Rectal smooth muscle tissue (tissue), 1 donor: ENCODE measurements at regions not wholly inside any gene's neighbourhood (a gene's known extent, or its start where the extent isn't known, plus 50 kb on each side); places are given as distances from the start of the nearest gene placed in this dataset.
"Not testable (repeated sequence)": the region's sequence is repeated elsewhere in the genome, so short reads cannot be mapped to it uniquely, and the experiment has no call there.

Experiments used
- H3K27ac ChIP-seq: one replicate; pipeline ENCODE4 v1.7.0; 2013; ENCODE audit warnings: low read depth, low read length, inconsistent platforms
- H3K27me3 ChIP-seq: one replicate; pipeline ENCODE4 v1.7.0; 2013; ENCODE audit warnings: low read length; ENCODE audit not compliant: control insufficient read depth, insufficient read depth
- H3K36me3 ChIP-seq: one replicate; pipeline ENCODE4 v1.7.0; 2013; ENCODE audit warnings: low read length; ENCODE audit not compliant: control insufficient read depth, insufficient read depth
- H3K4me1 ChIP-seq: one replicate; pipeline ENCODE4 v1.7.0; 2013; ENCODE audit warnings: low read length; ENCODE audit not compliant: control insufficient read depth, insufficient read depth
- H3K4me3 ChIP-seq: one replicate; pipeline ENCODE4 v1.7.0; 2013; ENCODE audit warnings: low read length
- H3K9ac ChIP-seq: one replicate; pipeline ENCODE4 v1.7.0; 2013; ENCODE audit warnings: low read length

GRCh38 chr14:106733771-106734170 is 1207.4 kb downstream of the TMEM121 start:
- Histone ChIP-seq H3K36me3 (no peaks in the 10 kb centered on the region), H3K4me3 (no peak overlapping the region), H3K9ac (no peak overlapping the region), H3K4me1 (no peaks in the 10 kb centered on the region), H3K27ac (no peak overlapping the region), H3K27me3 (peaks cover 2% of the 10 kb centered on the region)

GRCh38 chr14:106737021-106737420 is 1210.6 kb downstream of the TMEM121 start:
- Histone ChIP-seq H3K9ac (no peak overlapping the region), H3K4me3 (no peak overlapping the region), H3K27me3 (peaks cover 2% of the 10 kb centered on the region), H3K4me1 (no peaks in the 10 kb centered on the region), H3K27ac (no peak overlapping the region), H3K36me3 (no peaks in the 10 kb centered on the region)

GRCh38 chr14:106738075-106738474 is 1211.7 kb downstream of the TMEM121 start:
- H3K4me1 ChIP-seq: no peaks in the 10 kb centered on the region
- H3K27ac ChIP-seq: no peak overlapping the region
- no peak overlapping the region for H3K9ac ChIP-seq
- H3K36me3 ChIP-seq: no peaks in the 10 kb centered on the region
- peaks cover 2% of the 10 kb centered on the region for H3K27me3 ChIP-seq
- H3K4me3 ChIP-seq: no peak overlapping the region

- H3K27ac ChIP-seq, H3K36me3 ChIP-seq, H3K27me3 ChIP-seq, H3K4me1 ChIP-seq, H3K4me3 ChIP-seq, H3K9ac ChIP-seq: not testable (repeated sequence)
Observed at GRCh38 chr14:106738598-106739258, 1212.3 kb downstream of the TMEM121 start.

- not testable (repeated sequence) for H3K9ac ChIP-seq, H3K27me3 ChIP-seq, H3K4me1 ChIP-seq, H3K27ac ChIP-seq, H3K4me3 ChIP-seq, H3K36me3 ChIP-seq
Observed at GRCh38 chr14:106741086-106741827, 1214.9 kb downstream of the TMEM121 start.

- H3K27me3 ChIP-seq, H3K4me3 ChIP-seq, H3K4me1 ChIP-seq, H3K27ac ChIP-seq, H3K9ac ChIP-seq, H3K36me3 ChIP-seq: not testable (repeated sequence)
Observed at GRCh38 chr14:106745016-106745767, 1218.8 kb downstream of the TMEM121 start.

- H3K9ac ChIP-seq, H3K4me1 ChIP-seq, H3K4me3 ChIP-seq, H3K27me3 ChIP-seq, H3K27ac ChIP-seq, H3K36me3 ChIP-seq: not testable (repeated sequence)
Observed at GRCh38 chr14:106750089-106750488, 1223.7 kb downstream of the TMEM121 start.

GRCh38 chr14:106753751-106754150 is 1227.4 kb downstream of the TMEM121 start:
- H3K27ac ChIP-seq, H3K4me3 ChIP-seq, H3K4me1 ChIP-seq, H3K27me3 ChIP-seq, H3K36me3 ChIP-seq, H3K9ac ChIP-seq: not testable (repeated sequence)

GRCh38 chr14:106757444-106757843 is 1231.1 kb downstream of the TMEM121 start:
- H3K4me1 ChIP-seq, H3K4me3 ChIP-seq, H3K36me3 ChIP-seq, H3K27me3 ChIP-seq, H3K9ac ChIP-seq, H3K27ac ChIP-seq: not testable (repeated sequence)

- not testable (repeated sequence) for H3K4me3 ChIP-seq, H3K27ac ChIP-seq, H3K9ac ChIP-seq, H3K27me3 ChIP-seq, H3K36me3 ChIP-seq, H3K4me1 ChIP-seq
Observed at GRCh38 chr14:106761886-106762816, 1235.8 kb downstream of the TMEM121 start.

- H3K27me3 ChIP-seq, H3K36me3 ChIP-seq: not testable (repeated sequence)
Observed at GRCh38 chr14:106764968-106765369, 1238.6 kb downstream of the TMEM121 start.

GRCh38 chr14:106766145-106766544 is 1239.8 kb downstream of the TMEM121 start:
- Histone ChIP-seq H3K27me3 (no peaks in the 10 kb centered on the region), H3K36me3 (no peaks in the 10 kb centered on the region), H3K4me1 (no peaks in the 10 kb centered on the region), H3K9ac (no peak overlapping the region), H3K27ac (no peak overlapping the region), H3K4me3 (no peak overlapping the region)

More at GRCh38 chr14:106764968-106765369, 1238.6 kb downstream of the TMEM121 start:
- H3K9ac ChIP-seq, H3K4me1 ChIP-seq, H3K4me3 ChIP-seq, H3K27ac ChIP-seq: not testable (repeated sequence)
